ENCODE measurements at regions not wholly inside any gene's neighbourhood (a gene's known extent, or its start where the extent isn't known, plus 50 kb on each side); places are given as distances from the start of the nearest gene placed in this dataset.

GRCh38 chr12:113747017-113747416, 219.1 kb downstream of the RBM19 start:
- no peaks in the 10 kb centered on the region for H3K36me3 ChIP-seq
- no peak for TF ChIP-seq POLR2A (IDR thresholded peaks at IDR 0.05)
- TF ChIP-seq CTCF (IDR thresholded peaks at IDR 0.05): no peak
- TF ChIP-seq EP300 (IDR thresholded peaks at IDR 0.05): no peak
- no peak for TF ChIP-seq POLR2AphosphoS5 (IDR thresholded peaks at IDR 0.05)
- intact Hi-C loops (cut with DNase I): no loop called here
- 31 to 51% methylated on average over 5 of the region's 5 CpGs for WGBS, 2 donors
- H3K4me1 ChIP-seq: no peaks in the 10 kb centered on the region
- no peak for DNase-seq
- H3K27ac ChIP-seq: no peak overlapping the region
- H3K4me3 ChIP-seq: no peak overlapping the region
- H3K27me3 ChIP-seq: peaks cover 0 to 15% (median 0%) of the 10 kb centered on the region in 3 donors
- H3K9me3 ChIP-seq: peaks cover 0 to 5% (median 2%) of the 10 kb centered on the region in 4 donors

- Histone ChIP-seq H3K4me1 (no peaks in the 10 kb centered on the region), H3K27me3 (peaks cover 0 to 11% (median 0%) of the 10 kb centered on the region in 3 donors), H3K4me3 (no peak overlapping the region), H3K9me3 (no peaks in the 10 kb centered on the region), H3K27ac (no peak overlapping the region), H3K36me3 (no peaks in the 10 kb centered on the region)
- intact Hi-C loops (cut with DNase I): no loop called here
- TF ChIP-seq EP300 (IDR thresholded peaks at IDR 0.05) (no peak), CTCF (IDR thresholded peaks at IDR 0.05) (no peak), POLR2AphosphoS5 (IDR thresholded peaks at IDR 0.05) (no peak), POLR2A (IDR thresholded peaks at IDR 0.05) (no peak)
- DNase-seq: no peak
- WGBS, 2 donors: 64 to 67% methylated on average over 8 of the region's 8 CpGs
These were observed 221.2 kb downstream of the RBM19 start for GRCh38 chr12:113744802-113745395.

GRCh38 chr12:113742801-113743200, 223.3 kb downstream of the RBM19 start:
- H3K4me3 ChIP-seq: no peak overlapping the region
- no peak for DNase-seq
- intact Hi-C loops (cut with DNase I): no loop called here
- 90 to 92% methylated on average over 8 of the region's 8 CpGs for WGBS, 2 donors
- H3K27ac ChIP-seq: no peak overlapping the region
- H3K27me3 ChIP-seq: peaks cover 0 to under 1% (median 0%) of the 10 kb centered on the region in 3 donors
- H3K9me3 ChIP-seq: peaks cover 0 to 4% (median 0%) of the 10 kb centered on the region in 4 donors
- no peaks in the 10 kb centered on the region for H3K36me3 ChIP-seq
- H3K4me1 ChIP-seq: no peaks in the 10 kb centered on the region
- no peak for TF ChIP-seq EP300 (IDR thresholded peaks at IDR 0.05)
- no peak for TF ChIP-seq POLR2AphosphoS5 (IDR thresholded peaks at IDR 0.05)
- TF ChIP-seq CTCF (IDR thresholded peaks at IDR 0.05): no peak
- no peak for TF ChIP-seq POLR2A (IDR thresholded peaks at IDR 0.05)

GRCh38 chr12:113740699-113741098, 225.4 kb downstream of the RBM19 start:
- Histone ChIP-seq H3K27ac (no peak overlapping the region), H3K27me3 (no peaks in the 10 kb centered on the region), H3K9me3 (peaks cover 0 to 6% (median 0%) of the 10 kb centered on the region in 4 donors), H3K4me1 (no peaks in the 10 kb centered on the region), H3K4me3 (no peak overlapping the region), H3K36me3 (no peaks in the 10 kb centered on the region)
- no peak for DNase-seq
- no peak for TF ChIP-seq CTCF (IDR thresholded peaks at IDR 0.05)
- intact Hi-C loops (cut with DNase I): no loop called here
- 68 to 83% methylated on average over 1 of the region's 1 CpG for WGBS, 2 donors

GRCh38 chr12:113735131-113735530, 231.0 kb downstream of the RBM19 start:
- TF ChIP-seq CTCF (IDR thresholded peaks at IDR 0.05): no peak
- TF ChIP-seq POLR2A (IDR thresholded peaks at IDR 0.05): no peak
- no peak for TF ChIP-seq EP300 (IDR thresholded peaks at IDR 0.05)
- TF ChIP-seq POLR2AphosphoS5 (IDR thresholded peaks at IDR 0.05): no peak
- intact Hi-C loops (cut with DNase I): no loop called here
- Histone ChIP-seq H3K9me3 (peaks cover 0 to 6% (median 0%) of the 10 kb centered on the region in 4 donors), H3K27me3 (peaks cover 0 to 22% (median 0%) of the 10 kb centered on the region in 3 donors), H3K4me1 (no peaks in the 10 kb centered on the region), H3K36me3 (no peaks in the 10 kb centered on the region), H3K4me3 (no peak overlapping the region), H3K27ac (no peak overlapping the region)
- 19 to 31% methylated on average over 17 of the region's 17 CpGs for WGBS, 2 donors
- DNase-seq: no peak

All from sigmoid colon (tissue), 6 donors.